H1 (cell line): ENCODE measurements at regions not wholly inside any gene's neighbourhood (a gene's known extent, or its start where the extent isn't known, plus 50 kb on each side); places are given as distances from the start of the nearest gene placed in this dataset.
A peak's percentile ranks its signal among the peaks of the same experiment; 100 is the strongest.

ENCODE experiments used
- CTCF ChIA-PET: fragments of 300-600 bp; sonication (Branson Sonifier 250); formaldehyde crosslinking; loops from one replicate; lab custom pipeline; 2021; ENCODE audit not compliant: partially characterized antibody; lab: Charles Lee
- POLR2A ChIA-PET: fragments of 300-600 bp; sonication (Branson Sonifier 250); formaldehyde crosslinking; loops from one replicate; lab custom pipeline; 2021; ENCODE audit warnings: inconsistent platforms; ENCODE audit not compliant: partially characterized antibody; lab: Charles Lee
- DNase-seq, 2 experiments: peaks; one replicate each; pipeline versions ENCODE4 v3.0.0 to v3.0.0-alpha.2; 2010 to 2022; ENCODE audit warnings: low spot score in 2 of 2, low read depth in 1 of 2, mixed read lengths in 1 of 2
- FAIRE-seq: peaks from 2 replicates; lab custom pipeline; 2011; peaks lifted over from hg19 to GRCh38; lab: Jason Lieb, UNC
- H2AFZ ChIP-seq: 2 replicates; pipeline ENCODE4 v1.8.1; 2012; ENCODE audit warnings: low read length, inconsistent platforms
- H2AK5ac ChIP-seq: 2 replicates; pipeline ENCODE4 v1.6.1; 2013; ENCODE audit warnings: low read depth, low read length
- H2BK120ac ChIP-seq: replicated peaks from 2 replicates; pipeline ENCODE3; 2013; ENCODE audit warnings: low read depth, low read length, inconsistent platforms
- H2BK12ac ChIP-seq: 2 replicates; pipeline ENCODE4 v1.6.1; 2013; ENCODE audit warnings: low read depth, low read length
- H2BK15ac ChIP-seq: 2 replicates; pipeline ENCODE4 v1.6.1; 2013; ENCODE audit warnings: low read length
- H2BK20ac ChIP-seq: 2 replicates; pipeline ENCODE4 v1.6.1; 2013; ENCODE audit warnings: low read length
- H2BK5ac ChIP-seq: 2 replicates; pipeline ENCODE4 v1.6.1; 2013; ENCODE audit warnings: low read depth, low read length
- H3K14ac ChIP-seq: 2 replicates; pipeline ENCODE4 v1.6.1; 2013; ENCODE audit warnings: inconsistent platforms; ENCODE audit not compliant: insufficient read length
- H3K18ac ChIP-seq: 2 replicates; pipeline ENCODE4 v1.6.1; 2013; ENCODE audit warnings: low read length; ENCODE audit errors: extremely low read depth
- H3K23ac ChIP-seq: 2 replicates; pipeline ENCODE4 v1.6.1; 2013; ENCODE audit warnings: inconsistent platforms; ENCODE audit not compliant: insufficient read length
- H3K23me2 ChIP-seq: 2 replicates; pipeline ENCODE4 v1.6.1; 2013; ENCODE audit warnings: low read depth, low read length
- H3K27ac ChIP-seq: 2 replicates; pipeline ENCODE4 v1.6.1; 2011; ENCODE audit warnings: low read depth, low read length, inconsistent platforms
- H3K27me3 ChIP-seq, 4 experiments: replicated peaks in 1 of 4; 1 replicate in 1 of 4; 2 replicates in 3 of 4; pipeline versions ENCODE4 v1.6.1 to v1.8.1; 2011 to 2013; ENCODE audit warnings: low read length in 3 of 4, mild to moderate bottlenecking in 3 of 4, inconsistent platforms in 2 of 4, mixed read lengths in 2 of 4, moderate library complexity in 1 of 4; ENCODE audit not compliant: control insufficient read depth in 3 of 4, insufficient read depth in 3 of 4; ENCODE audit errors: extremely low read depth in 1 of 4
- H3K36me3 ChIP-seq, 4 experiments: 2 replicates each; pipeline versions ENCODE4 v1.6.1 to v1.8.1; 2011 to 2013; ENCODE audit warnings: mild to moderate bottlenecking in 4 of 4, low read length in 3 of 4, moderate library complexity in 2 of 4, control low read depth in 1 of 4, inconsistent platforms in 1 of 4; ENCODE audit not compliant: insufficient read depth in 4 of 4, control insufficient read depth in 2 of 4
- H3K4ac ChIP-seq: replicated peaks from 2 replicates; pipeline ENCODE3; 2013; ENCODE audit warnings: low read length, low read depth, mixed read lengths, inconsistent platforms; ENCODE audit not compliant: insufficient read length
- H3K4me1 ChIP-seq, 4 experiments: replicated peaks in 1 of 4; 1 replicate in 1 of 4; 2 replicates in 3 of 4; pipeline versions ENCODE4 v1.6.1 to v1.8.1; 2011 to 2013; ENCODE audit warnings: low read length in 3 of 4, inconsistent platforms in 2 of 4, mixed read lengths in 1 of 4; ENCODE audit not compliant: insufficient read depth in 4 of 4, control insufficient read depth in 3 of 4
- H3K4me2 ChIP-seq, 2 experiments: 2 replicates each; pipeline versions ENCODE4 v1.6.1 to v1.8.1; 2011 to 2013; ENCODE audit warnings: low read depth in 2 of 2, low read length in 2 of 2, control low read depth in 1 of 2, inconsistent platforms in 1 of 2, mild to moderate bottlenecking in 1 of 2; ENCODE audit not compliant: insufficient read depth in 1 of 2
- H3K4me3 ChIP-seq, 4 experiments: fragments of 200-600, 300-600 bp in 1 of 4; sonication (generic), shearing (Covaris generic), sonication (Bioruptor Twin) in 1 of 4; 2 replicates each; pipeline versions ENCODE4 v1.5.1 to v1.8.1; 2011 to 2016; ENCODE audit warnings: low read length in 4 of 4, low read depth in 3 of 4, control low read depth in 2 of 4, inconsistent platforms in 2 of 4, mild to moderate bottlenecking in 2 of 4, mixed read lengths in 1 of 4, moderate library complexity in 1 of 4; ENCODE audit not compliant: insufficient read depth in 2 of 4; ENCODE audit errors: extremely low read depth in 1 of 4
- H3K56ac ChIP-seq: replicated peaks from 2 replicates; pipeline ENCODE3; 2013; ENCODE audit warnings: low read depth, mild to moderate bottlenecking, mixed read lengths, low read length, inconsistent platforms; ENCODE audit not compliant: insufficient read length
- H3K79me1 ChIP-seq: 2 replicates; pipeline ENCODE4 v1.6.1; 2013; ENCODE audit warnings: low read depth, low read length, control low read depth
- H3K79me2 ChIP-seq, 2 experiments: 2 replicates each; pipeline versions ENCODE4 v1.6.1 to v1.8.1; 2012 to 2013; ENCODE audit warnings: low read length in 2 of 2, mild to moderate bottlenecking in 2 of 2, inconsistent platforms in 1 of 2; ENCODE audit not compliant: insufficient read depth in 2 of 2, control insufficient read depth in 1 of 2
- H3K9ac ChIP-seq, 4 experiments: replicated peaks in 1 of 4; 1 replicate in 1 of 4; 2 replicates in 3 of 4; pipeline versions ENCODE4 v1.6.1 to v1.8.1; 2011 to 2013; ENCODE audit warnings: low read depth in 3 of 4, low read length in 3 of 4, control low read depth in 2 of 4, mild to moderate bottlenecking in 2 of 4, moderate library complexity in 2 of 4, inconsistent platforms in 1 of 4; ENCODE audit errors: extremely low read depth in 1 of 4
- H3K9me3 ChIP-seq, 2 experiments: 2 replicates each; pipeline versions ENCODE4 v1.6.1 to v1.8.1; 2012 to 2013; ENCODE audit warnings: mild to moderate bottlenecking in 2 of 2, moderate library complexity in 2 of 2, control low read depth in 1 of 2, inconsistent platforms in 1 of 2, low read depth in 1 of 2, low read length in 1 of 2, mixed read lengths in 1 of 2; ENCODE audit not compliant: insufficient read depth in 2 of 2
- H4K20me1 ChIP-seq, 2 experiments: replicated peaks in 1 of 2; 2 replicates each; pipeline versions ENCODE3 to v1.8.1; 2011 to 2013; ENCODE audit warnings: inconsistent platforms in 2 of 2, low read length in 2 of 2, mild to moderate bottlenecking in 1 of 2; ENCODE audit not compliant: insufficient read depth in 2 of 2, control insufficient read depth in 1 of 2
- H4K5ac ChIP-seq: 2 replicates; pipeline ENCODE4 v1.6.1; 2013; ENCODE audit warnings: low read length, low read depth, mixed read lengths, inconsistent platforms; ENCODE audit not compliant: insufficient read length
- H4K8ac ChIP-seq: 2 replicates; pipeline ENCODE4 v1.8.0; 2013; ENCODE audit warnings: mild to moderate bottlenecking, moderate library complexity, low read length, inconsistent platforms; ENCODE audit not compliant: insufficient read depth; ENCODE audit errors: extremely low read depth
- H4K91ac ChIP-seq: replicated peaks from 2 replicates; pipeline ENCODE3; 2013; ENCODE audit warnings: low read length, mixed read lengths, inconsistent platforms; ENCODE audit not compliant: insufficient read length
- BACH1 ChIP-seq: IDR thresholded peaks from 2 replicates; pipeline ENCODE4 v1.6.1; 2012; ENCODE audit warnings: low read length, improper control_type of control experiment
- GABPA ChIP-seq: IDR thresholded peaks from 2 replicates; pipeline ENCODE4 v1.6.1; 2011; ENCODE audit warnings: mild to moderate bottlenecking, low read length, moderate library complexity, borderline replicate concordance; ENCODE audit not compliant: insufficient read depth
- HDAC2 ChIP-seq, 2 experiments: fragments of 300-600 bp in 1 of 2; sonication (generic) in 1 of 2; IDR thresholded peaks; 2 replicates each; pipeline ENCODE4 v1.6.1; 2011 to 2012; ENCODE audit warnings: low read depth in 2 of 2, low read length in 2 of 2, mild to moderate bottlenecking in 2 of 2, moderate library complexity in 2 of 2, borderline replicate concordance in 1 of 2, inconsistent platforms in 1 of 2
- KDM5A ChIP-seq: fragments of 200-600 bp; IDR thresholded peaks from 2 replicates; pipeline ENCODE4 v1.7.1; 2012; ENCODE audit warnings: mild to moderate bottlenecking, low read length, inconsistent platforms, mixed read lengths
- RAD21 ChIP-seq, 2 experiments: IDR thresholded peaks in 1 of 2; conservative IDR thresholded peaks in 1 of 2; 2 replicates each; pipeline ENCODE4 v1.6.1; 2011; ENCODE audit warnings: low read depth in 2 of 2, low read length in 2 of 2, improper control_type of control experiment in 1 of 2, inconsistent platforms in 1 of 2, mild to moderate bottlenecking in 1 of 2, moderate library complexity in 1 of 2
- SRF ChIP-seq: IDR thresholded peaks from 2 replicates; pipeline ENCODE4 v1.6.1; 2011; ENCODE audit warnings: mild to moderate bottlenecking, low read depth, low read length, moderate library complexity
- WGBS, 2 experiments: shearing (Covaris generic) in 1 of 2; methylation state at CpG; one replicate each; pipeline versions ENCODE4 v1.1.6 to v1.1.7; 2013 to 2015; ENCODE audit warnings: low lambda C conversion rate in 2 of 2, mixed read lengths in 2 of 2, inconsistent platforms in 1 of 2, low coverage in 1 of 2, missing lambda C conversion rate in 1 of 2; ENCODE audit not compliant: insufficient replicate concordance in 2 of 2, insufficient coverage in 1 of 2, insufficient read length in 1 of 2; ENCODE audit errors: extremely low coverage in 1 of 2, missing lambda C conversion rate in 1 of 2; 5-methylcytosine and 5-hydroxymethylcytosine counted together
- TF ChIP-seq, protein P1 (sequence below), 3 experiments: IDR thresholded peaks; 1 replicate in 2 of 3; 2 replicates in 1 of 3; pipeline versions ENCODE4 v1.5.1 to v1.6.1; 2011; ENCODE audit warnings: low read length in 3 of 3, mild to moderate bottlenecking in 3 of 3, inconsistent platforms in 2 of 3, low read depth in 1 of 3, moderate library complexity in 1 of 3; ENCODE audit not compliant: insufficient read depth in 1 of 3; ENCODE audit errors: control extremely low read depth in 1 of 3

DNA sequence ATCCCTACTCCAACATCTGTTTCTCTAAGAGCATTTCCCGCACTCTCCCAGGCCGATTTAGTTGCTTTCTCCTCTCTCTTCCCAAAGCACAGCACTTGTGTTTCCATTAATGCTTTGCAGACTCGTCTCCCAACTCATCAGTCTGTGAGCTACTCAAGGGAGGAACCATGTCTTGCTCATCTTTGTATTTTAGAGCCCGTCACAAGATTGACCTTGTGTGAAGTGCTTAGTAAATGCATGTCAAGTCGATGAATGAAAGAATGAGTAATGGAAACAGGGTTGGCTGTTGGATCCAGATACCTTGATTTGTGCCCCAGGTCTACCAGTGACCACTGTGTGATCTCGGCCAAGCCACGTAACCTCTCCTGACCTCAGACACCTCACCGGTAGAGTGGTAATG lies 99.3 kb downstream of the KLF4 start:
- no peaks in the 10 kb centered on the region for H3K79me1 ChIP-seq
- H3K4me1 ChIP-seq = no peaks in the 10 kb centered on the region
- no peak overlapping the region for H3K4ac ChIP-seq
- DNase-seq = no peak
- POLR2A ChIA-PET = no interaction called here
- TF ChIP-seq HDAC2 (IDR thresholded peaks at IDR 0.05; ENCODE audit: borderline replicate concordance in 1 of 2, low read depth in 2 of 2, low read length in 2 of 2) = no peak
- no peak for TF ChIP-seq BACH1
- no peak for TF ChIP-seq SRF
- no peak for TF ChIP-seq RAD21 (IDR thresholded peaks at IDR 0.05 in 1 of 2, conservative IDR thresholded peaks at IDR 0.05 in 1 of 2; ENCODE audit: low read depth in 2 of 2, low read length in 2 of 2)
- TF ChIP-seq KDM5A = no peak
- TF ChIP-seq, protein P1, sequence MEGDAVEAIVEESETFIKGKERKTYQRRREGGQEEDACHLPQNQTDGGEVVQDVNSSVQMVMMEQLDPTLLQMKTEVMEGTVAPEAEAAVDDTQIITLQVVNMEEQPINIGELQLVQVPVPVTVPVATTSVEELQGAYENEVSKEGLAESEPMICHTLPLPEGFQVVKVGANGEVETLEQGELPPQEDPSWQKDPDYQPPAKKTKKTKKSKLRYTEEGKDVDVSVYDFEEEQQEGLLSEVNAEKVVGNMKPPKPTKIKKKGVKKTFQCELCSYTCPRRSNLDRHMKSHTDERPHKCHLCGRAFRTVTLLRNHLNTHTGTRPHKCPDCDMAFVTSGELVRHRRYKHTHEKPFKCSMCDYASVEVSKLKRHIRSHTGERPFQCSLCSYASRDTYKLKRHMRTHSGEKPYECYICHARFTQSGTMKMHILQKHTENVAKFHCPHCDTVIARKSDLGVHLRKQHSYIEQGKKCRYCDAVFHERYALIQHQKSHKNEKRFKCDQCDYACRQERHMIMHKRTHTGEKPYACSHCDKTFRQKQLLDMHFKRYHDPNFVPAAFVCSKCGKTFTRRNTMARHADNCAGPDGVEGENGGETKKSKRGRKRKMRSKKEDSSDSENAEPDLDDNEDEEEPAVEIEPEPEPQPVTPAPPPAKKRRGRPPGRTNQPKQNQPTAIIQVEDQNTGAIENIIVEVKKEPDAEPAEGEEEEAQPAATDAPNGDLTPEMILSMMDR (IDR thresholded peaks at IDR 0.05; ENCODE audit: control extremely low read depth in 1 of 3, insufficient read depth in 1 of 3, low read depth in 1 of 3, low read length in 3 of 3) = no peak
- no peak for TF ChIP-seq GABPA
- no peak overlapping the region for H4K8ac ChIP-seq
- H3K79me2 ChIP-seq = no peaks in the 10 kb centered on the region
- no peak overlapping the region for H3K23ac ChIP-seq
- 0 out of 2 replicates have a peak overlapping the region, but pooled peaks have one; percentile 5 for H2AFZ ChIP-seq
- no peak overlapping the region for H3K4me3 ChIP-seq
- no peaks in the 10 kb centered on the region for H3K36me3 ChIP-seq
- no peak overlapping the region for H2BK12ac ChIP-seq
- no peak overlapping the region for H3K4me2 ChIP-seq
- no peak overlapping the region for H4K5ac ChIP-seq
- no peaks in the 10 kb centered on the region for H4K20me1 ChIP-seq
- H3K56ac ChIP-seq = no peak overlapping the region
- H2BK120ac ChIP-seq = no peak overlapping the region
- H2BK15ac ChIP-seq = no peak overlapping the region
- no peak overlapping the region for H2AK5ac ChIP-seq
- H3K18ac ChIP-seq = no peak overlapping the region
- no peak overlapping the region for H3K14ac ChIP-seq
- no peak overlapping the region for H2BK5ac ChIP-seq
- no peak for FAIRE-seq
- H4K91ac ChIP-seq = no peak overlapping the region
- no peaks in the 10 kb centered on the region for H3K9me3 ChIP-seq
- H3K27me3 ChIP-seq = no peaks in the 10 kb centered on the region
- no peak overlapping the region for H3K9ac ChIP-seq
- CTCF ChIA-PET = no interaction called here
- 91% methylated on average over 8 of the region's 8 CpGs; no CpG with 5 or more reads in 1 of the 2 experiments for WGBS, 2 experiments
- H3K27ac ChIP-seq = no peak overlapping the region
- no peak overlapping the region for H2BK20ac ChIP-seq
- H3K23me2 ChIP-seq = no peaks in the 10 kb centered on the region
